Dermis blood vessel endothelial cell (primary cell): ENCODE measurements at regions not wholly inside any gene's neighbourhood (a gene's known extent, or its start where the extent isn't known, plus 50 kb on each side); places are given as distances from the start of the nearest gene placed in this dataset.
"Not testable (repeated sequence)": the region's sequence is repeated elsewhere in the genome, so short reads cannot be mapped to it uniquely, and the experiment has no call there.

ENCODE experiments used
- DNase-seq: peaks from one replicate; pipeline ENCODE4 v3.0.0; 2010

GRCh38 chrX:729101-729500 lies 98.5 kb downstream of the SHOX start:
- not testable (repeated sequence) for DNase-seq

GRCh38 chrX:728639-729038 lies 98.0 kb downstream of the SHOX start:
- DNase-seq: not testable (repeated sequence)

- DNase-seq: no peak
These were observed 97.4 kb downstream of the SHOX start for GRCh38 chrX:727738-728621.

- no peak for DNase-seq
These were observed 95.4 kb downstream of the SHOX start for GRCh38 chrX:725971-726370.

- no peak for DNase-seq
These were observed 93.7 kb downstream of the SHOX start for GRCh38 chrX:724256-724655.

GRCh38 chrX:723781-724180 lies 93.2 kb downstream of the SHOX start:
- DNase-seq: no peak

GRCh38 chrX:721354-721753 lies 90.8 kb downstream of the SHOX start:
- DNase-seq: no peak

GRCh38 chrX:720825-721224 lies 90.2 kb downstream of the SHOX start:
- no peak for DNase-seq

GRCh38 chrX:720250-720649 lies 89.7 kb downstream of the SHOX start:
- no peak for DNase-seq

GRCh38 chrX:716136-716535 lies 85.5 kb downstream of the SHOX start:
- DNase-seq: no peak

- no peak for DNase-seq
These were observed 83.5 kb downstream of the SHOX start for GRCh38 chrX:714131-714530.
